Panc1 (cell line): ENCODE measurements at regions not wholly inside any gene's neighbourhood (a gene's known extent, or its start where the extent isn't known, plus 50 kb on each side); places are given as distances from the start of the nearest gene placed in this dataset.

Source experiments
- ATAC-seq: fragments of 200-7000 bp; cut with Tn5 transposase; 2 replicates; pipeline ENCODE4 v1.9.1; 2020; ENCODE audit warnings: mild to moderate bottlenecking, moderate library complexity
- BruUV-seq: library from RNA; stranded (reverse); fragments of 400-500 nt; replicated peaks from 2 replicates; lab custom pipeline; 2021; lab: Mats Ljungman, UMichigan
- CTCF ChIA-PET: fragments of 300-600 bp; sonication (Branson Sonifier 250); formaldehyde crosslinking; loops from one replicate; lab custom pipeline; 2022; ENCODE audit warnings: antibody characterized with exemption; lab: Charles Lee
- POLR2A ChIA-PET: fragments of 300-600 bp; sonication (Branson Sonifier 250); formaldehyde crosslinking; loops from one replicate; lab custom pipeline; 2022; ENCODE audit warnings: antibody characterized with exemption; lab: Charles Lee
- DNase-seq: peaks from one replicate; pipeline ENCODE4 v3.0.0-alpha.2; 2010; ENCODE audit warnings: low read depth, low spot score
- H3K27ac ChIP-seq: 2 replicates; pipeline ENCODE4 v1.5.1; 2011; ENCODE audit warnings: mild to moderate bottlenecking, low read length, inconsistent platforms
- H3K27me3 ChIP-seq: fragments of 200-500 bp; sonication (Bioruptor generic); 2 replicates; pipeline ENCODE4 v1.6.0; 2014; ENCODE audit warnings: low read length, inconsistent platforms; ENCODE audit not compliant: control insufficient read depth, insufficient read depth
- H3K36me3 ChIP-seq: fragments of 200-500 bp; sonication (Bioruptor generic); 2 replicates; pipeline ENCODE4 v1.5.1; 2014; ENCODE audit warnings: inconsistent platforms, mild to moderate bottlenecking, low read length, moderate library complexity; ENCODE audit not compliant: control insufficient read depth, insufficient read depth
- H3K4me1 ChIP-seq: 2 replicates; pipeline ENCODE4 v1.5.1; 2011; ENCODE audit warnings: inconsistent platforms, mild to moderate bottlenecking, low read length, moderate library complexity; ENCODE audit not compliant: control insufficient read depth, insufficient read depth
- H3K4me3 ChIP-seq, 2 experiments: 2 replicates each; pipeline ENCODE4 v1.5.1; 2011 to 2012; ENCODE audit warnings: low read depth in 2 of 2, low read length in 2 of 2, mild to moderate bottlenecking in 2 of 2, inconsistent platforms in 1 of 2, moderate library complexity in 1 of 2
- H3K9me3 ChIP-seq: fragments of 200-500 bp; sonication (Bioruptor generic); 2 replicates; pipeline ENCODE4 v1.5.1; 2014; ENCODE audit warnings: low read depth, mild to moderate bottlenecking, inconsistent platforms, low read length, moderate library complexity; ENCODE audit not compliant: control insufficient read depth, insufficient read depth
- CTCF ChIP-seq: fragments of 450-650 bp; IDR thresholded peaks from 2 replicates; pipeline ENCODE4 v1.5.1; 2017; ENCODE audit warnings: mild to moderate bottlenecking
- POLR2AphosphoS5 ChIP-seq: IDR thresholded peaks from 2 replicates; pipeline ENCODE4 v1.6.1; 2012; ENCODE audit warnings: mild to moderate bottlenecking, low read depth, low read length, moderate library complexity
- REST ChIP-seq, 2 experiments: IDR thresholded peaks; 2 replicates each; pipeline ENCODE4 v1.6.1; 2011 to 2012; ENCODE audit warnings: low read depth in 2 of 2, control low read depth in 1 of 2, low read length in 1 of 2, mild to moderate bottlenecking in 1 of 2, moderate library complexity in 1 of 2; ENCODE audit not compliant: insufficient read depth in 1 of 2
- SIN3A ChIP-seq: IDR thresholded peaks from 2 replicates; pipeline ENCODE4 v1.6.1; 2012; ENCODE audit warnings: low read depth, mild to moderate bottlenecking, low read length, moderate library complexity, borderline replicate concordance; ENCODE audit not compliant: insufficient read depth
- TCF7L2 ChIP-seq: IDR thresholded peaks from 2 replicates; pipeline ENCODE4 v1.6.1; 2011; ENCODE audit warnings: mild to moderate bottlenecking, low read depth, low read length, inconsistent platforms
- in situ Hi-C: cut with HindIII; loops from 2 replicates; pipeline ENCODE4 v1.10.0; 2016; ENCODE audit warnings: low sequenced_read_pairs, low pct_unique_long_range_greater_than_20kb
- intact Hi-C: fragments of 100-400 bp; cut with micrococcal nuclease; formaldehyde crosslinking; loops from one replicate; pipeline ENCODE4 v1.10.0; 2022; ENCODE audit not compliant: unreplicated experiment

GRCh38 chr7:124254396-124254795, 221.5 kb upstream of the TMEM229A start:
- in situ Hi-C loops (no loop called here), intact Hi-C loops (no loop called here)
- no peak overlapping the region for H3K4me3 ChIP-seq
- ATAC-seq (no peak), DNase-seq (no peak)
- BruUV-seq, result no TSS peak
- no peak for TF ChIP-seq TCF7L2
- TF ChIP-seq SIN3A, result no peak
- no peak for TF ChIP-seq POLR2AphosphoS5
- TF ChIP-seq CTCF, result no peak
- no peak for TF ChIP-seq REST (IDR thresholded peaks at IDR 0.05; ENCODE audit: insufficient read depth in 1 of 2, low read depth in 2 of 2, low read length in 1 of 2)
- ChIA-PET POLR2A (no interaction called here), CTCF (no interaction called here)
- no peak overlapping the region for H3K27ac ChIP-seq
- H3K36me3 ChIP-seq, result no peaks in the 10 kb centered on the region
- H3K9me3 ChIP-seq, result no peaks in the 10 kb centered on the region
- no peaks in the 10 kb centered on the region for H3K27me3 ChIP-seq
- H3K4me1 ChIP-seq, result no peaks in the 10 kb centered on the region

- H3K27ac ChIP-seq, result no peak overlapping the region
- BruUV-seq, result no TSS peak
- in situ Hi-C loops (no loop called here), intact Hi-C loops (no loop called here)
- TF ChIP-seq POLR2AphosphoS5, result no peak
- ChIA-PET POLR2A (no interaction called here), CTCF (no interaction called here)
- no peak for ATAC-seq
- H3K27me3 ChIP-seq, result no peaks in the 10 kb centered on the region
- DNase-seq, result no peak
- H3K4me3 ChIP-seq, result no peak overlapping the region
- H3K36me3 ChIP-seq, result no peaks in the 10 kb centered on the region
- no peaks in the 10 kb centered on the region for H3K9me3 ChIP-seq
- no peaks in the 10 kb centered on the region for H3K4me1 ChIP-seq
Observed at GRCh38 chr7:124251636-124252035, 218.8 kb upstream of the TMEM229A start.

- in situ Hi-C loops (no loop called here), intact Hi-C loops (no loop called here)
- no peak overlapping the region for H3K27ac ChIP-seq
- TF ChIP-seq CTCF, result no peak
- TF ChIP-seq POLR2AphosphoS5, result no peak
- no peak for TF ChIP-seq REST (IDR thresholded peaks at IDR 0.05; ENCODE audit: insufficient read depth in 1 of 2, low read depth in 2 of 2, low read length in 1 of 2)
- TF ChIP-seq SIN3A, result no peak
- no peak for TF ChIP-seq TCF7L2
- CTCF ChIA-PET, result no interaction called here
- no peaks in the 10 kb centered on the region for H3K9me3 ChIP-seq
- ATAC-seq (no peak), DNase-seq (no peak)
- BruUV-seq, result no TSS peak
- POLR2A ChIA-PET, result no interaction called here
- H3K4me1 ChIP-seq, result no peaks in the 10 kb centered on the region
- no peak overlapping the region for H3K4me3 ChIP-seq
- no peaks in the 10 kb centered on the region for H3K36me3 ChIP-seq
- H3K27me3 ChIP-seq, result no peaks in the 10 kb centered on the region
Observed at GRCh38 chr7:124250297-124251034, 217.6 kb upstream of the TMEM229A start.
